ENCODE measurements at regions not wholly inside any gene's neighbourhood (a gene's known extent, or its start where the extent isn't known, plus 50 kb on each side); places are given as distances from the start of the nearest gene placed in this dataset.

DNA sequence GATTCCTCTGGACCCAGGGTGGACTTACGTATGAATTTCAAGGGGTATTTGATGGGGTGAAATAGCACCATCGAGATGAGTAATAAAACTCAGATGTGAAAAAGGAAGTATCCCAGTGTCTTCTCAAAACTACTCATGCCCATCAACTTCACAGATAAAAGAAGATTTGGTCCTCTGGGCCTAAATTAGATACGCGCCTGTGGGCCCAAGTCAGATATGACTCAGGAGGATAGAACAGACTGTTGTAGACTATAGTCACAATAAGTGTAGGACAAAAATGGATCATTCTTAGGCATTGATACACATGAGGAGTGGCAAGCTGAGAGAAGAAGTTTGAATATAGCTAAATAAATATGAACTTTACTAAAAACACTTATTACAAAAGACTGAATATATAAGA, 2438.8 kb downstream of the PCDH9 start:
- no peaks in the 10 kb centered on the region for H3K9me3 ChIP-seq (ENCODE audit: control insufficient read depth, insufficient read depth, low read length)
- no peak overlapping the region for H3K27ac ChIP-seq (ENCODE audit: low read depth, low read length)
- no peak for DNase-seq (ENCODE audit: low read depth, low spot score)
- H3K27me3 ChIP-seq (ENCODE audit: control insufficient read depth, insufficient read depth, low read length), result no peaks in the 10 kb centered on the region
- TF ChIP-seq, protein P1, sequence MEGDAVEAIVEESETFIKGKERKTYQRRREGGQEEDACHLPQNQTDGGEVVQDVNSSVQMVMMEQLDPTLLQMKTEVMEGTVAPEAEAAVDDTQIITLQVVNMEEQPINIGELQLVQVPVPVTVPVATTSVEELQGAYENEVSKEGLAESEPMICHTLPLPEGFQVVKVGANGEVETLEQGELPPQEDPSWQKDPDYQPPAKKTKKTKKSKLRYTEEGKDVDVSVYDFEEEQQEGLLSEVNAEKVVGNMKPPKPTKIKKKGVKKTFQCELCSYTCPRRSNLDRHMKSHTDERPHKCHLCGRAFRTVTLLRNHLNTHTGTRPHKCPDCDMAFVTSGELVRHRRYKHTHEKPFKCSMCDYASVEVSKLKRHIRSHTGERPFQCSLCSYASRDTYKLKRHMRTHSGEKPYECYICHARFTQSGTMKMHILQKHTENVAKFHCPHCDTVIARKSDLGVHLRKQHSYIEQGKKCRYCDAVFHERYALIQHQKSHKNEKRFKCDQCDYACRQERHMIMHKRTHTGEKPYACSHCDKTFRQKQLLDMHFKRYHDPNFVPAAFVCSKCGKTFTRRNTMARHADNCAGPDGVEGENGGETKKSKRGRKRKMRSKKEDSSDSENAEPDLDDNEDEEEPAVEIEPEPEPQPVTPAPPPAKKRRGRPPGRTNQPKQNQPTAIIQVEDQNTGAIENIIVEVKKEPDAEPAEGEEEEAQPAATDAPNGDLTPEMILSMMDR (IDR thresholded peaks at IDR 0.05; ENCODE audit: low read depth, low read length), result no peak
- CTCF ChIA-PET, result no interaction called here
- no peak overlapping the region for H3K4me3 ChIP-seq (ENCODE audit: low read depth, low read length)
- POLR2A ChIA-PET, result no interaction called here

DNA sequence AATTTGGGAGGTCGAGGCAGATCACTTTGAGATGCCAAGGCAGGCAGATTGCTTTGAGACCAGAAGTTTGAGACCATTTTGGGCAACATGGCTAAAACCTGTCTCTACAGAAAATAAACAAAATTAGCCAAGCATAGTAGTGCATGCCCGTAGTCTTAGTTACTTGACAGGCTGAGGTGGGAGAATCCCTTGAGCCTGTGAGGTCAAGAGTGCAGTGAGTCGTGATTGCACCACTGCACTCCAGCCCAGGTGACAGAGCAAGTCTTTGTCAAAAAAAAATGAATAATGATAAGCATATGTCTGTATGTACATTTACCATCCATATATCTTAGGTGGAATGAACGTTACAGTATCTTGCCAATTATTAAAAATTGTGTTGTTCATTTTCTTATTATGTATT, 2447.7 kb downstream of the PCDH9 start:
- no peak overlapping the region for H3K27ac ChIP-seq (ENCODE audit: low read depth, low read length)
- no peaks in the 10 kb centered on the region for H3K9me3 ChIP-seq (ENCODE audit: control insufficient read depth, insufficient read depth, low read length)
- CTCF ChIA-PET, result no interaction called here
- H3K4me3 ChIP-seq (ENCODE audit: low read depth, low read length), result no peak overlapping the region
- no peak for DNase-seq (ENCODE audit: low read depth, low spot score)
- POLR2A ChIA-PET, result no interaction called here
- TF ChIP-seq, protein P1 (IDR thresholded peaks at IDR 0.05; ENCODE audit: low read depth, low read length), result no peak
- no peaks in the 10 kb centered on the region for H3K27me3 ChIP-seq (ENCODE audit: control insufficient read depth, insufficient read depth, low read length)

DNA sequence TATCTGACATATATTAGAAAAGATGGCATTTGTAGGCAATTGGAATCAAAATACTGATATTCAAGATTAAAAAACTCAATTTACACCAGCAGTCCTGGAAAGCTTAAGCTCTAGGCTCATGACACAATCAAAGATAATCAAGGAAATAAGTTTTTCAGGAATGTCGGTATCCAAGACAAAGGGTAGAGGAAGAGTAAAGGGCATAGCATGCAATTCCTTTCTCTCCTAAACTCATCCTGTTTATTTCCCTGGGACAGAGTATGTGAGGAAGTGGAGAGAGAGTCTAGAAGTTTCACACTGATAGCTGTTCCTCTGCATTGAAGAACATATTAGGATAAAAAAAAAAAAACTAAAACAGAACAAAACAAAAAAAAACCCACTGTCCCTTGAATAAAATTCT, 2452.1 kb downstream of the PCDH9 start:
- ChIA-PET CTCF (no interaction called here), POLR2A (no interaction called here)
- Histone ChIP-seq H3K4me3 (ENCODE audit: low read depth, low read length) (no peak overlapping the region), H3K9me3 (ENCODE audit: control insufficient read depth, insufficient read depth, low read length) (no peaks in the 10 kb centered on the region), H3K27ac (ENCODE audit: low read depth, low read length) (no peak overlapping the region), H3K27me3 (ENCODE audit: control insufficient read depth, insufficient read depth, low read length) (no peaks in the 10 kb centered on the region)
- no peak for DNase-seq (ENCODE audit: low read depth, low spot score)
- TF ChIP-seq, protein P1 (IDR thresholded peaks at IDR 0.05; ENCODE audit: low read depth, low read length), result no peak

DNA sequence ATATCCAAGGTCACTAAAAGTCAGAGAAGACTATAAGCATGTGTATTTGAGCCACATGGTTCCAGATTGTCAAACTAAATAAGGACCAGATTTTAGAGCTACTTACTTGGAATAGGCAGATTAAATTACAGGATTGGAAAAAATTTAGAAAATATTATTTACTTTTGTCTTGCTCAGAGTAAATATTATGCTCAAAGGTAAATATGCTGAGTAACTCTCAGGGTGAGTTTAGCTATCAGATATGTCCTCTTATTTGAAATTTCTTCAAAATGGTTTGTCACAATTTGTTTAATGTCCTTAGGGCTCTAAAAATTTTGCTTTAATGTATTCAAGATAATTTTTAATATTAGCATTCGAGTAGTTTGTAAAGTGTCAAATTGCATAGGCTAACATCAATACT, 2455.2 kb downstream of the PCDH9 start:
- ChIA-PET CTCF (no interaction called here), POLR2A (no interaction called here)
- TF ChIP-seq, protein P1 (IDR thresholded peaks at IDR 0.05; ENCODE audit: low read depth, low read length), result no peak
- Histone ChIP-seq H3K27ac (ENCODE audit: low read depth, low read length) (no peak overlapping the region), H3K4me3 (ENCODE audit: low read depth, low read length) (no peak overlapping the region), H3K27me3 (ENCODE audit: control insufficient read depth, insufficient read depth, low read length) (no peaks in the 10 kb centered on the region), H3K9me3 (ENCODE audit: control insufficient read depth, insufficient read depth, low read length) (no peaks in the 10 kb centered on the region)
- no peak for DNase-seq (ENCODE audit: low read depth, low spot score)

DNA sequence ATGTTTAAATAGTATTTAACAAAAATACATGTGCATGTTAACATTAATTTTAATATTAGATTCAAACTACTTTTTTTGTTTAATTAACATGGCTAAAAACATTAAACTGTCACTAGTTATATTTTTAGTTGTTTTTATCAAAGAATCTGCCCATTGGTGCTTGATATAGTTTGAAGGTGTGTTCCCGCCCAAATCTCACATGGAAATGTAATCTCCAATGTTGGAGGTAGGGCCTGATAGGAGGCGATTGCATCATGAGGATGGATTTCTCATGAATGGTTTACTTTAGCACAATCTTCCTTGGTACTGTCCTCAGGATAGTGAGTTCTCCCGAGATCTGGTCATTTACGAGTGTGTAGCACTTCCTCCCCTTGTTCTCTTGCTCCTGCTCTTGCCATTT, 2459.4 kb downstream of the PCDH9 start:
- Histone ChIP-seq H3K9me3 (ENCODE audit: control insufficient read depth, insufficient read depth, low read length) (no peaks in the 10 kb centered on the region), H3K27ac (ENCODE audit: low read depth, low read length) (no peak overlapping the region), H3K4me3 (ENCODE audit: low read depth, low read length) (no peak overlapping the region), H3K27me3 (ENCODE audit: control insufficient read depth, insufficient read depth, low read length) (no peaks in the 10 kb centered on the region)
- TF ChIP-seq, protein P1 (IDR thresholded peaks at IDR 0.05; ENCODE audit: low read depth, low read length), result no peak
- ChIA-PET POLR2A (no interaction called here), CTCF (no interaction called here)
- DNase-seq (ENCODE audit: low read depth, low spot score), result no peak

All from AG04450 (cell line).